Muscle layer of colon (tissue), 2 donors: ENCODE measurements at regions not wholly inside any gene's neighbourhood (a gene's known extent, or its start where the extent isn't known, plus 50 kb on each side); places are given as distances from the start of the nearest gene placed in this dataset.

Source experiments
- H3K27ac ChIP-seq: one replicate; pipeline ENCODE4 v1.7.0; 2013; ENCODE audit warnings: low read depth, mild to moderate bottlenecking, low read length, moderate library complexity
- H3K27me3 ChIP-seq, 2 donors: one replicate each; pipeline ENCODE4 v1.7.0; 2013; ENCODE audit warnings: low read length in 2 of 2, mild to moderate bottlenecking in 2 of 2; ENCODE audit not compliant: insufficient read depth in 2 of 2, control insufficient read depth in 1 of 2
- H3K36me3 ChIP-seq: one replicate; pipeline ENCODE4 v1.7.0; 2013; ENCODE audit warnings: mild to moderate bottlenecking, low read length; ENCODE audit not compliant: insufficient read depth
- H3K4me1 ChIP-seq: one replicate; pipeline ENCODE4 v1.7.0; 2013; ENCODE audit warnings: mild to moderate bottlenecking, low read length; ENCODE audit not compliant: insufficient read depth
- H3K4me3 ChIP-seq, 2 donors: one replicate each; pipeline ENCODE4 v1.7.0; 2013; ENCODE audit warnings: low read length in 2 of 2, low read depth in 1 of 2, mild to moderate bottlenecking in 1 of 2, moderate library complexity in 1 of 2
- H3K9ac ChIP-seq: one replicate; pipeline ENCODE4 v1.7.0; 2013; ENCODE audit warnings: low read length
- H3K9me3 ChIP-seq: one replicate; pipeline ENCODE4 v1.7.0; 2013; ENCODE audit warnings: mild to moderate bottlenecking, low read length
- donor health status: abdominal sarcoma.
- donor health status: Adenocarcinoma of cecum.

DNA sequence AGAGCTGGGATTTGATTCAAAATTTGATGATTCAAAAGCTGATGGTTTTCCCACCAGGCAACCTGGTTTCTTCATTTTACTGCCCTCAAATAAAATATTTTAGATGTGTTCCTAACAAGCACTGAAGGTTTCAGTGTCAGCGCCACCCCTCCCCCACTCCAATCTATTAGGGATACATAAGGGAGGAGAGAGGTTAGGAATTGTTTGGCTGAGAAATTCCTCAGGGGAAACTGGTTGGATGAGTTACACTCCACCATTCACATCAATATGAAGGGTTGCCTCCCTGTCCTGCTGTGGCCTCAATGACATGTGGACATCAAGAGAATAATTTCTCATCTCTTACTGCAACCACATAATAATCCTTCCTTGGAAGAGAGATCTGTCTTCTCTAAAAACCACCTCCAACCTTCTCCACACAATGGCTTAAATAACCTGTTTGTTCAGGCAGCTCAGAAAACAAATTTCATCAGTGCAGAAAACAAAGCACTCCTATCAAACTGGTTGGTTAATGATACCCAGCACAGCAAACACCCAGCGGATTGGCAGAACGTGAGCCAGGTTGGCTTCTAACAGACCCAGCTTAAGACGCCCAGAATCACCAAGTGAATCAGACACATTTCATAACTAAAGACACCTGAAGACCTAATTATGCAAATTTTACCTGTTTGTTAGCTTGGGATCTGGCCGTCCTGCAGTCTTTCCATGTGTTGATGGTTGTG lies 136.0 kb upstream of the SGK1 start:
- no peaks in the 10 kb centered on the region for H3K9me3 ChIP-seq
- no peak overlapping the region for H3K4me3 ChIP-seq
- no peaks in the 10 kb centered on the region for H3K36me3 ChIP-seq
- H3K9ac ChIP-seq, result no peak overlapping the region
- H3K4me1 ChIP-seq, result no peaks in the 10 kb centered on the region
- no peak overlapping the region for H3K27ac ChIP-seq
- H3K27me3 ChIP-seq, result no peaks in the 10 kb centered on the region

DNA sequence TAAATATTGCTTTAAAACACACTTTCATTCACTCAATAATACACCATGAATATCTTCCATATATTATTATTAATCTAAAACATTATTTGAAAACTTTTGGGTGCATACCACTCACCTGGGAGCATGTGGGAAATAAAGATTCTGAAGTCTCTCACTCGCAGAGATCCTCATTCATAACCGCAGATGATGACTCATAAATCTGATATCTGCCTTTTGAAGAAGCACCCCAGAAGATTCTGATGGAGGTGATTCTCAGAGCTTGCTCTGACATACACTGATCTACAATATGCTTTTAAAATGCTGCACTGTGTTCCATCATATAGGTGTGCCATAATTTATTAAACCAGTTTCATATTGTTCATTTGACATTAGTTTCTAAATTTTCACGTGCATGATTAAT lies 135.0 kb upstream of the SGK1 start:
- Histone ChIP-seq H3K27me3 (no peaks in the 10 kb centered on the region), H3K9me3 (no peaks in the 10 kb centered on the region), H3K4me1 (no peaks in the 10 kb centered on the region), H3K9ac (no peak overlapping the region), H3K27ac (no peak overlapping the region), H3K36me3 (no peaks in the 10 kb centered on the region), H3K4me3 (no peak overlapping the region)

DNA sequence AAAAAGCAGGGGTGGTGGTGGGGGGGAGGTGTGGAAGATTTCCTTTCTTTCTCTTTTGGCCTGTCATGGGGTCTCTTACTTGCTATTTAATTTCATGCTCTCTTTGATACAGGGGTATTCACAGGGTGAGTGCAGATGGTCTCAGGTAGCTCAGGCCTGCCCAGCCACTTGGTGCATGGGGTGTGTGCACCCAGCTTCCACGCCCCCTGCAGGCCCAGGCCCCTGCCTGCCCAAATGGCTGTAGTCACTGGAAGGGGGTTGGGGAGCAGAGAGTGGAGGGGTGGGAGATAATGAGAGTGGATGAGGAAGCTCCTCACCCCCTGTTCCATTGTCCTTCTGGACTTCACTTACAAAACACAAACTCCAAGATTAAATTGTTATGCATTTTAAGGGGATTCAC lies 133.6 kb upstream of the SGK1 start:
- no peaks in the 10 kb centered on the region for H3K36me3 ChIP-seq
- no peaks in the 10 kb centered on the region for H3K9me3 ChIP-seq
- no peak overlapping the region for H3K4me3 ChIP-seq
- H3K4me1 ChIP-seq, result no peaks in the 10 kb centered on the region
- no peak overlapping the region for H3K27ac ChIP-seq
- H3K9ac ChIP-seq, result no peak overlapping the region
- H3K27me3 ChIP-seq, result no peaks in the 10 kb centered on the region

DNA sequence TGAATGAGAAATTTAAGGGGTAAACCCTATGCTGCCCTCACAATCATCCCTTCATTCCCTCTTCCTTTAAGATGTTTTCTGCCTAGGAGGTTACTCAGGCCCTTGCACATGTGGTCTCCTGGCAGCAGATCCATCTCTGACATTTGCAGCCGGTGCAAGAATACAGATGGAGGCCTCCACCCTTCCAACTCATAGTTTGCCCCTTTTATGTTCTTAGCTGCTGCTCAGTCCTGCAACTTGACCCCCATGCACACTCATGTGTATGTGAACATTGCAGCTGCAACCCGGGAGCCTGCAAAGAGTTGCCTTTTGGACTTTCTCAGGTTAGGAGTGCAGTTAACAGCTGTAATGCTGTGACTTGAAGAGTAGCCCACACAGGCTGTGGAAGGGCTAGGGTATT lies 131.9 kb upstream of the SGK1 start:
- Histone ChIP-seq H3K9me3 (no peaks in the 10 kb centered on the region), H3K27me3 (no peaks in the 10 kb centered on the region), H3K4me3 (no peak overlapping the region), H3K36me3 (no peaks in the 10 kb centered on the region), H3K4me1 (no peaks in the 10 kb centered on the region), H3K9ac (no peak overlapping the region), H3K27ac (no peak overlapping the region)

DNA sequence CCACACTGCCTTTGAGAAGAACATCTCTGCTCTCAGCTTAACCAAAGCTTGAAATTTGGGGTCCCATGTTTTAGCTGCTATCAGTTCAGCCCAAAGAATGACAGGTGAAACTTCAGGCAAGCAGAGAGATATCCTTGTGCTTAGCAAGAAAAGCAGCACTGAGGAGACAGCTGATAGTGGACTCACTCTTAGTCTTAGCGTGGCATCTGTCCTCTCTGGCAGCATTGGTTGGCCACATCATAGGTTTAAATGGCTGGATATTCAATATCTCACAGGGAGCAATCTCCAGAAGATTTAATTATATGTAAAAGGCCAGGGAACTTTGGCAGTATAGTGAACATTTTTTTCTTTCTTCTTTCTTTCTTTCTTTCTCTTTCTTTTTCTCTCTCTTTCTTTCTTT lies 131.1 kb upstream of the SGK1 start:
- H3K27ac ChIP-seq, result no peak overlapping the region
- H3K9me3 ChIP-seq, result no peaks in the 10 kb centered on the region
- no peak overlapping the region for H3K4me3 ChIP-seq
- no peaks in the 10 kb centered on the region for H3K36me3 ChIP-seq
- no peaks in the 10 kb centered on the region for H3K4me1 ChIP-seq
- no peak overlapping the region for H3K9ac ChIP-seq
- no peaks in the 10 kb centered on the region for H3K27me3 ChIP-seq

DNA sequence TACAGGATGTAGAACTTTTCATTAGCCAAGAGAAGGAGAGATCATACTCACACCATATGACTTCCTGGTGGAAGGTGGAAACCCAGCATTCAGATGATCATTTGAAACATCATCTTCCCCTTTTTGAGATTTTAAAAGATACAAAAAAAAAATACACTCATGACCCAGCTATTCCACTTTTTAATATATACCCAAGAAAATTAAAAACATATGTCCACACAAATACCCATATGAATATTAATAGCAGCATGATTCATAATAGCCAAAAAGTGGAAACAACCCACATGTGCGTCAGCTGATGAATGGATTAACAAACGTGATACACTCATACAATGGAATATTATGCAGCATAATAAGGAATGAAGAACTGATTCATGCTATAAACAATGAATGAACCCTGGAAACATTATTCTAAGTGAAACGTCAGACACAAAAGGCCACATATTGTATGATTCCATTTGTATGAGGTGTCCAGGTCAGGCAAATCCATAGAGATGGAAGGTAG lies 130.0 kb upstream of the SGK1 start:
- H3K9me3 ChIP-seq, result no peaks in the 10 kb centered on the region
- no peak overlapping the region for H3K27ac ChIP-seq
- H3K36me3 ChIP-seq, result no peaks in the 10 kb centered on the region
- H3K4me3 ChIP-seq, result no peak overlapping the region
- no peaks in the 10 kb centered on the region for H3K27me3 ChIP-seq
- no peaks in the 10 kb centered on the region for H3K4me1 ChIP-seq
- H3K9ac ChIP-seq, result no peak overlapping the region

DNA sequence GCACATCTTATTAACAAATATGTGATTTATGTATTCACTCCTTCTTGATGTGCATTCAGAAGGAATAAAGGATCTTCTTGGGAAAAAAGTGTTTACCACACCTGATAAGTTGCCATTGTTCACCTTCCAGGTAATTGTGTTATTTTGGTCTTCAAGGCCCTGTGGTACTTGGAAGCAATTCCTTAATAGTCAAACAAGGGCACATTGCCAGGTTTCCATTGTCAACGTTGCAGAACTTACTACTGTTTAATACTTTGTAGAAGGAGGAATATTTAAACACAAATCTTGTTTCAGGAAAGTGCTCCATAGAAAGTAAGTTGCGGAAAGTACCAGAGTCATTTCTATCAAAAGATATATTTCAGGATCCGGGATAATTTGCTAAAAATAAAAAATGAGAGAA lies 129.5 kb upstream of the SGK1 start:
- Histone ChIP-seq H3K4me1 (no peaks in the 10 kb centered on the region), H3K36me3 (no peaks in the 10 kb centered on the region), H3K9ac (no peak overlapping the region), H3K4me3 (no peak overlapping the region), H3K9me3 (no peaks in the 10 kb centered on the region), H3K27me3 (no peaks in the 10 kb centered on the region), H3K27ac (no peak overlapping the region)

DNA sequence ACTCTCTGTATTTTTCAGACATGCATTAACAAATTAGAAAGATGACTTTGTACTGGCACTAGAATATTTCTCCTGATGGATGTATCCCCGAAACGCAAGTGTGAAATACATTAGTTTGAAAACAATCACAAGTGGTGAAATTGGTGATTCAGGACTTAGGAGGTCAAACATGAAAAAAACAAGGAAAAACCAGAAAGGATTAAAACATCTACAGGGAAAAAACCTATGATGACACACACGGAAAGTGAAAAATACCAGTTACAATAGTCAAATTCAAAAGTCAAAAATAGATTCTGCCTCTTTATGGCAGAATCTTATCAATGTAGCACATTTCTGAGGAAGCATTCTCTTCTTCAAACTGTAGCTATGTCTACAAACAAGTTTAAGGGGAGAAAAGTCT lies 129.0 kb upstream of the SGK1 start:
- Histone ChIP-seq H3K4me1 (no peaks in the 10 kb centered on the region), H3K9ac (no peak overlapping the region), H3K36me3 (no peaks in the 10 kb centered on the region), H3K27ac (no peak overlapping the region), H3K4me3 (no peak overlapping the region), H3K27me3 (no peaks in the 10 kb centered on the region), H3K9me3 (no peaks in the 10 kb centered on the region)

DNA sequence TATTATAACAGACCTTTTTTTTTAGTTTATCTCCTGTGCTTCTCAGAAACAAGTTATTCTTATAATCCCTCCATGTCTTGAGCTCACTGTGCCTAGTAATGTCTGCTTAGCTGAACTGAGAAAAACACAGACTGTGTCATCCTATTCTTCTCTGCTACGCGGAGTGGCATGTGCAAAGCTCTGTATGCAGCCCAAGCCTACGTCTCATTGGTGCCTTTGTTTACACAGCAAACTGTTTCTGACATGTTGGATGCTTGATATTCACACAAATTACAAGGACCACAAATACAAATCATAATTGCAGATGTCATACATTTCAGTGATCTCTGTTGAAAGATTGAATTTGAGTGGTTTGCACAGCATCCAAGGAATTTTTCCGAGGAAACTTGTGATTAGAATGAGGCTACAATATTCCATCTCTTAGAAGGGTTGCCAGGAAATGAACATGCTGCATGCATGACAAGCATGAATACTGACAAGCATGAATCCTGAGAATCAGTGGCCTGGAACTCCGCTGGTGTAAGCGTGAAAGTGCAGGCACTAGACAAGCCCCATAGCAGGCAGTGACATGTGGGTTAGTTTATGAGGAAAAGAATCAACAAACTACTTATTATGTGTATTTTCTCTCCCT lies 128.4 kb upstream of the SGK1 start:
- H3K4me1 ChIP-seq, result no peaks in the 10 kb centered on the region
- H3K27ac ChIP-seq, result no peak overlapping the region
- no peaks in the 10 kb centered on the region for H3K36me3 ChIP-seq
- H3K9ac ChIP-seq, result no peak overlapping the region
- H3K27me3 ChIP-seq, result no peaks in the 10 kb centered on the region
- H3K4me3 ChIP-seq, result no peak overlapping the region
- H3K9me3 ChIP-seq, result no peaks in the 10 kb centered on the region

DNA sequence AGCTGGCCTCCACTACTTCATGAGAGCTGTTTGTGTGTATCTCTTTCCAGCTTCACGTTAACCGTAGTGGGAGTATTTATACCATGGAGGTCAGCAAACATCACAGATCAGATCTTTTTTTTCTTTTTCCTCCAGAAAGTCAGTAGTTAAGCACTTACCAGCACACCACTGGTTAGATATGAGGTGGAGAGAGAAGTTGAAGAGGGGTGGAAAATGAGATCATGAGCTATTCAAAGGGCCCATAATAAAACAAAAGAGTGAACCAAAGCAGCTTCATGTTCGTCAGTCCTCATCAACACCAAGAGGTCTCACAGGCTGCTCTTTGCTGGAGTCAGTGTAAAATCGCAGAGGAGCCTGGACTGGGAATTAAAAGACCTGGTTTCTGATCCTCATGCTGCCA lies 125.1 kb upstream of the SGK1 start:
- no peaks in the 10 kb centered on the region for H3K27me3 ChIP-seq
- H3K27ac ChIP-seq, result no peak overlapping the region
- no peaks in the 10 kb centered on the region for H3K36me3 ChIP-seq
- no peak overlapping the region for H3K9ac ChIP-seq
- H3K4me3 ChIP-seq, result no peak overlapping the region
- H3K9me3 ChIP-seq, result no peaks in the 10 kb centered on the region
- H3K4me1 ChIP-seq, result no peaks in the 10 kb centered on the region

DNA sequence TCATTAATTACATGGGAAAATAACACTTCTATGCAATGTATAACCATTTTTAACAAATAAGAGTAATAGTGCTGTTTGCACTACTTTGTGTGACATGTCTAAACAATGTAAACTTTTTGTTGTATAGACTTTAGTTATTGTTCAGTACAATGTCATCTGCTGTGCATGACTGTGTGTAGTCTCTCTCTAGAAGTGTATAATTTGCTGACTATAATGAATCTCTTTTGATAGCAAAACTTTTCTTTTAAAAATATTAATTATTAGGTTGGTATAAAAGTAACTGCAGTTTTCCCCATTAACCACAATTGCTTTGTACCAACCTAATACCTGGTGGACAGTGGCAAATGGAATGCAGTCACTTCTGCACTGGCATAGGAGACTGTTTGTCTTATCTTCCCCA lies 124.2 kb upstream of the SGK1 start:
- Histone ChIP-seq H3K9ac (no peak overlapping the region), H3K27me3 (no peaks in the 10 kb centered on the region), H3K4me3 (no peak overlapping the region), H3K27ac (no peak overlapping the region), H3K4me1 (no peaks in the 10 kb centered on the region), H3K9me3 (no peaks in the 10 kb centered on the region), H3K36me3 (no peaks in the 10 kb centered on the region)

DNA sequence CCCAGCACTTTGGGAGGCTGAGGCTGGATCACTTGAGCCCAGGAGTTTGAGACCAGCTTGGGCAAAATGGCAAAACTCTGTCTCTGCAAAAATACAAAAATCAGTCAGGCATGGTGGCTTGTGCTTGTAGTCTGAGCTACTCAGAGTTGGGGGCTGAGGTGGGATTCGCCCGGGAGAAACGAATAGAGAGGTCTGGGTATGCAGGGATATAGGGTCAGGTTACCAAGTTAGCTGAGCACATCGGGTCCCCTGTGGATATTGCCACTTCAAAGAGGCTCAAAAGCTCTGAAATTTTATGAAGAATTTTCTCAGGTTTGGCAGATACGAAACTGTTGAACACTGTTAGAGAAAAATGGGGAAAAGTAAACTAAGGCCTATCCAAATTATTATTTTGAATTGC lies 120.9 kb upstream of the SGK1 start:
- Histone ChIP-seq H3K27ac (no peak overlapping the region), H3K27me3 (no peaks in the 10 kb centered on the region), H3K4me3 (no peak overlapping the region), H3K9me3 (no peaks in the 10 kb centered on the region), H3K4me1 (no peaks in the 10 kb centered on the region), H3K9ac (no peak overlapping the region), H3K36me3 (no peaks in the 10 kb centered on the region)
